Stimulated activated naive B cell treated with anti-CD40 and anti-IgM and Interleukin-4, amounts not matched to agents 10 μg/mL and 1 μg/mL and 100 μg/mL, for 72 hours (primary cell): ENCODE measurements at regions not wholly inside any gene's neighbourhood (a gene's known extent, or its start where the extent isn't known, plus 50 kb on each side); places are given as distances from the start of the nearest gene placed in this dataset.

Experiments
- ATAC-seq, 2 donors: fragments of 150-1000 bp; cut with Tn5 transposase; replicated peaks; 2 replicates each; pipeline ENCODE4 v1.10.0; 2021; ENCODE audit warnings: moderate library complexity in 1 of 2
- DNase-seq: peaks from one replicate; pipeline ENCODE4 v3.0.0; 2021
- H3K27ac Mint-ChIP-seq: one replicate; pipeline ENCODE4 v1.8.0; 2022; ENCODE audit warnings: mild to moderate bottlenecking, mixed read lengths
- H3K27me3 Mint-ChIP-seq, 2 donors: one replicate each; pipeline ENCODE4 v1.8.0; 2022; ENCODE audit warnings: mixed read lengths in 2 of 2
- H3K36me3 Mint-ChIP-seq, 2 donors: one replicate each; pipeline ENCODE4 v1.8.0; 2022; ENCODE audit warnings: mixed read lengths in 2 of 2, mild to moderate bottlenecking in 1 of 2
- H3K4me1 Mint-ChIP-seq, 2 donors: one replicate each; pipeline ENCODE4 v1.8.0; 2022; ENCODE audit warnings: mixed read lengths in 2 of 2, mild to moderate bottlenecking in 1 of 2
- H3K4me3 Mint-ChIP-seq, 2 donors: one replicate each; pipeline ENCODE4 v1.8.0; 2022; ENCODE audit warnings: mild to moderate bottlenecking in 2 of 2, mixed read lengths in 2 of 2, moderate library complexity in 1 of 2
- H3K9me3 Mint-ChIP-seq, 2 donors: one replicate each; pipeline ENCODE4 v1.8.0; 2022; ENCODE audit warnings: mixed read lengths in 2 of 2, mild to moderate bottlenecking in 1 of 2

DNA sequence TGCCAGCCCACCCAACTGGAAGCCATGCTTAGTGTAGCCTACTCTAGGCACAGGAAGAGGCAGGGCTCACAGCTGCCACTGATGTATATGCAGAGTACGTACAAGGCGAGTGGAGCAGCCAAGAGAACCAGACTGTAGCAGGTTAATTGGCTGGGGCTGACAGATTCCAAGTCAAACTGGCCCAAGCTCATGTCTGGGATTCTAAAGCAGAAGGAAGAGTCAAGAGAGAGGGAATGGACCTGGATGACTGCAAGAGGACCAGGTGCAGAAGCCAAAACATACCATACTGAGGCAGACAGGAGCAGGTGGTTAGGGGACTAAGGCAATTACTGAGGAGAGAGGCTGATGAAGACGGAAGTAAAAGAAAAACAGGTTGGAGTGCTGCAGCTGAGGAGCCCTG lies 51.3 kb upstream of the LRRN2 start:
- H3K36me3 Mint-ChIP-seq = peaks cover 0 to 7% of the 10 kb centered on the region in 2 donors

DNA sequence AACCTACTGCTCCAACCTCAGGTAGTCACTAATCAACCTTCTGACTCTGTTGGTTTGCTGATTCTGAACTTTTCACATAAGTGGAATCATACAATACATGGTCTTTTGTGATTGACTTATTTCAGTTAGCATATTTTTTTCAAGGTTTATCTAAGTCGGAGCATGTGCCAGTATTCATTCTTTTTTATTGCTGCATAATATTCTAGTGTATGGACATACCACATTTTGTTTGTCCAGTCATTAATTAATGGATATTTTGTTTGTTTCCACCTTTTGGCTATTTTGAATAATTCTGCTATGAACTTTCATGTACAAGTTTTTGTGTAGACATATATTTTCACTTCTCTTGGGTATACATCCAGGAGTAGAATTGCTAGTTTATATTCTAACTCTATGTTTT lies 53.0 kb upstream of the LRRN2 start:
- Mint-ChIP-seq H3K27me3 (peaks cover 46 to 55% of the 10 kb centered on the region in 2 donors), H3K4me1 (no peaks in the 10 kb centered on the region), H3K4me3 (no peak overlapping the region), H3K9me3 (peaks cover 11% of the 10 kb centered on the region in 2 donors), H3K36me3 (peaks cover 0 to 7% of the 10 kb centered on the region in 2 donors), H3K27ac (no peak overlapping the region)
- no peak for DNase-seq
- no peak for ATAC-seq

More for the DNA sequence above, 51.3 kb upstream of the LRRN2 start:
- H3K4me3 Mint-ChIP-seq = no peak overlapping the region
- H3K27ac Mint-ChIP-seq = no peak overlapping the region
- ATAC-seq (no peak), DNase-seq (no peak)
- peaks cover 39 to 50% of the 10 kb centered on the region in 2 donors for H3K27me3 Mint-ChIP-seq
- no peaks in the 10 kb centered on the region for H3K4me1 Mint-ChIP-seq
- peaks cover 11% of the 10 kb centered on the region in 2 donors for H3K9me3 Mint-ChIP-seq

DNA sequence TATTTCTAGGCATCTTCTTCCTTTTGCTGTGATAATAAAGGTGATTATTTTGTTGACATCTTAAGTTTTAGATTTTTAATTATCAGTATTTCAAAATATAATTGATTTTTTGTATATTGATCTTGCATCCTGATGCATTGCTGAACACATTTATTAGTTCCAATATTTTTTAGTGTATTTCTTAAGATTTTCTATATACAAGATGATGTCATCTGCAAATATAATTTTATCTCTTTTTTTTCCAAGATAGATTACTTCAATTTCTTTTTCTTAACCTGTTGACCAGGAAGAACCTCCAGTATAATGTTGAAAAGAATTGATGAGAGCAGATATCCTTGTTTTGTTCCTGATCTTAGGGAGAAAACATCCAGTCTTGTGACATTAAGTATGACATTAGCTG lies 54.8 kb upstream of the LRRN2 start:
- peaks cover 41 to 52% of the 10 kb centered on the region in 2 donors for H3K27me3 Mint-ChIP-seq
- H3K4me3 Mint-ChIP-seq = no peak overlapping the region

DNA sequence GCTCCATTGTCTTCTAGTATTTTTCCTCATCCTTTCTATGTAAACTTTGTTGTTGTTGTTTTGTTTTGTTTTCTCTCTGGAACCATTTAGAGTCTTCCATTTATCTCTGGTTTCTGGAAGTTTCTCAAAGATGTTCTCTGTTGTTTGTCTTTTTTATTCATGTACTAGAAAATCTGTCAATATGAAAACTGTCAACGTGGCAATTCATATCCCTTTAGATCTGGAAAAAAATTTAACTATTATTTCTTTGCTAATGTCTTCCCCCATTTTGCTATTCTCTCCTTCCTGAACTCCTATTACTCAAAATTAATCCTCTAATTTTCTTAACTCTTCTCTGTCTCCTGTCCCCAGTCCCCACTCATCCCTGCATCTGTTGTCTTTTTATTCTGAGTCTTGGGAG lies 55.9 kb upstream of the LRRN2 start:
- no peak for DNase-seq

More for the DNA sequence above, 54.8 kb upstream of the LRRN2 start:
- Mint-ChIP-seq H3K27ac (no peak overlapping the region), H3K9me3 (peaks cover 11% of the 10 kb centered on the region in 2 donors), H3K36me3 (peaks cover 0 to 7% of the 10 kb centered on the region in 2 donors), H3K4me1 (no peaks in the 10 kb centered on the region)
- DNase-seq (no peak), ATAC-seq (no peak)

DNA sequence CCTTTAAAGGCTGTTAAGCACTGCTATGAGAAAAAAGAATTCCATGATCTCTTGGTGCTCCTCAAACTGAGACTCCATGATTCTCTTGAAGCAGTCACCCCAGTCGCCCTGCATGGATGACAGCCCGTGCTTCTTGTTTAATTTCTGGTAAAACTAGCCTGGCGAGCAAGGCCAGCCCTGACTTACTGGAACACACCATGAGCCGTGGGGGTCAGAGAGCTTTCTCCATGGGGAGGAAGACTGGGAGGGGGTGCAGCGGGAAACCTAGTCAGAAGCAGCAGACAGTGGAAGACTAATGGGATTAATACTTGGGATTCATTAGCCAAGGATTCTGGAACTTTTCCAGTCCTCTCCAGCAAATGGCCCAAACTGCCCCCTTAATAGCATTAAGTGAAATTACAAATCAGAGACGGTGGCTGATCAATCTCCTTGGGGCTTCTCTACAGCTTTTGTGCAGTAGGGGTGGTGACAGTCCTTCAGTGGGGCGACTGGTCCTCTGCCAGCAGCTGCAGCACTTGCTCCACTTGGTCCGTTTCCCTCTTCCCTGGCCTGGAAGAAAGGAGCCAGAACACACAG lies 57.2 kb upstream of the LRRN2 start:
- H3K27me3 Mint-ChIP-seq = peaks cover 30 to 38% of the 10 kb centered on the region in 2 donors
- ATAC-seq (no peak), DNase-seq (no peak)
- peaks cover 4 to 6% of the 10 kb centered on the region in 2 donors for H3K9me3 Mint-ChIP-seq
- no peak overlapping the region for H3K4me3 Mint-ChIP-seq
- H3K4me1 Mint-ChIP-seq = no peaks in the 10 kb centered on the region
- H3K36me3 Mint-ChIP-seq = peaks cover 0 to 4% of the 10 kb centered on the region in 2 donors
- no peak overlapping the region for H3K27ac Mint-ChIP-seq

More for the DNA sequence above, 55.9 kb upstream of the LRRN2 start:
- Mint-ChIP-seq H3K27ac (no peak overlapping the region), H3K4me1 (no peaks in the 10 kb centered on the region), H3K4me3 (no peak overlapping the region), H3K9me3 (peaks cover 11% of the 10 kb centered on the region in 2 donors), H3K27me3 (peaks cover 37 to 46% of the 10 kb centered on the region in 2 donors), H3K36me3 (peaks cover 0 to 7% of the 10 kb centered on the region in 2 donors)
- ATAC-seq = no peak

DNA sequence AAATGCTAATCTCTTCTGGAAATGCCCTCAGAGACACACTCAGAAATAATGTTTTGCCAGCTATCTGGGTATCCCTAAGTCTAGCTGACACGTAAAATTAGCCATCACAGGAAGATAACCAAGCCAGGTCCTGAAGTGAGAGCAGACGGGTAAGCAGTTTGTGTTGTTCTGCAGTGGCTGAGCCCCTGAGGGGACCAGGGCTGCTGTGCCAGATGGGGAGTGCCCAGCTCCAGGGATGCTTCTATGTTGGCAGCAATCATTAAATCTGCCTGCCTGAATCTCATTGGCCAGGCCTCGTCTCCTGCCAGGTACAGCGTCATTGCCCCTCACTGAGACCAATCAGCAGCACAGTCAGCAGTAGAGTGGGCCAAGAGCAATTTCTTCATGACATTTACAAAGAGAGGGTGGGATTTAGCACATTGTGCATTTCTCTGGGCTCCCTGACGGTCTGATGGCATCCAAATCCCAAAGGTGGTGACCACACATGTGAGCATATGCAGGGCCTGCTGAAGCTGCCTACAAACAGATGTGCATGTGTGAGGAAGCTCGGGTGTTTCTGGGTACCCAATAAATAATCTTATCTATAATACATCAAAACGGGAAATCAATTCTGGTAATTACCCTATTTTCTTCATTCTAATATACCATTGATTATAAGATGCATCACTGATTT lies 58.7 kb upstream of the LRRN2 start:
- ATAC-seq (no peak), DNase-seq (no peak)
- no peak overlapping the region for H3K27ac Mint-ChIP-seq
- no peaks in the 10 kb centered on the region for H3K36me3 Mint-ChIP-seq
- peaks cover 25 to 36% of the 10 kb centered on the region in 2 donors for H3K27me3 Mint-ChIP-seq
- no peak overlapping the region for H3K4me3 Mint-ChIP-seq
- H3K9me3 Mint-ChIP-seq = no peaks in the 10 kb centered on the region
- no peaks in the 10 kb centered on the region for H3K4me1 Mint-ChIP-seq

DNA sequence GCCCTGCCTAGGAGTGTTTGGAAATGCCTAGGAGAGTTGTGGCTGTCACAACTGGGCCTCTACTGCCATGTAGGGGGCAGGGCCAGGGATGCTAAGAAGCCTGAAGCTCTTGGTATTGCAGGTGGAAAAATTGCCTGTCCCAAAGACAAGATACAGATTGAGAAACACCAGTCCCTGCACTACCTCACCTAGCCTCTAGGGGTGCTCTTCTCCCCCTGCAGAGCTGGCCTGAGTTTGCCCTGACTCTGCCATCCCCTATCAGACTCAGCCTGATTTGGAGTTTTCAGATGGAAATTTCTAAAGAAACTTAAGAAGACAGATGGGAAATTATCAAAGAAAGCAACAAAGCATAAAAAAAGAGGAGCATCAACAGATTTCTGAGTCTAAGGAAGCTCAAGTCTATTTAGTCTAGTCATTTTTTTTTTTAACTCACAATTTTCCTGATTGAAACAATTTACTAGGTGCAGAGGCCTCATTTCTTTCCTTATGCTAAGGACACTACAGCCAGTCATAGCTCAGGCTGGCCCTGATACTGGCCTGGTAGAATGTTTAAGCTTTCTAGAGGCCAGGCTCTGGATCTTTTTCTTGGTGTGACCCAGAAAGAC lies 61.4 kb upstream of the LRRN2 start:
- DNase-seq (peak; percentile 20), ATAC-seq (peak; percentile 78 to 81)
- Mint-ChIP-seq H3K4me1 (no peaks in the 10 kb centered on the region), H3K27me3 (peaks cover 17 to 27% of the 10 kb centered on the region in 2 donors), H3K27ac (no peak overlapping the region), H3K4me3 (no peak overlapping the region), H3K9me3 (no peaks in the 10 kb centered on the region), H3K36me3 (no peaks in the 10 kb centered on the region)

DNA sequence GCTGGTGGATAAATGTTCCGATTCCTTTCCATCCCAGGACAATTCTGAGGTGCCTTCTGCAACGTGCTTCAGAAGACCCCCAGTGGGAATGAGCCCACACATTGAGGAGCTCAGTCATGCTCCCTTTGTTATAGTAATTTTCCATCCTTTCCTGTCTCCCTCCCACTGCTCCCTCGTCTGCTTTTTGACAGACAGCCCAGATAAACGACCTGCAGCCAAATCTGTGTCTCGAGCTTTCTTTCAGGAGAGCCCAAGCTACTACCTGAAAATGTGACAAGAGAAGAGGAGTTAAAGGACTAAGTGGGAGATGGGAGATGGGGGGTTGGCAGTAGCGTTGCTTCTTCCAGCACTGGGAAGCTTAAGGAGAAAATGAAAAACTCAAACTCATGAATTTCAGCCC lies 65.9 kb upstream of the LRRN2 start:
- H3K4me1 Mint-ChIP-seq = no peaks in the 10 kb centered on the region
- no peaks in the 10 kb centered on the region for H3K36me3 Mint-ChIP-seq
- ATAC-seq (no peak), DNase-seq (no peak)
- H3K9me3 Mint-ChIP-seq = no peaks in the 10 kb centered on the region
- no peak overlapping the region for H3K4me3 Mint-ChIP-seq
- H3K27ac Mint-ChIP-seq = no peak overlapping the region
- peaks cover 15 to 27% of the 10 kb centered on the region in 2 donors for H3K27me3 Mint-ChIP-seq

DNA sequence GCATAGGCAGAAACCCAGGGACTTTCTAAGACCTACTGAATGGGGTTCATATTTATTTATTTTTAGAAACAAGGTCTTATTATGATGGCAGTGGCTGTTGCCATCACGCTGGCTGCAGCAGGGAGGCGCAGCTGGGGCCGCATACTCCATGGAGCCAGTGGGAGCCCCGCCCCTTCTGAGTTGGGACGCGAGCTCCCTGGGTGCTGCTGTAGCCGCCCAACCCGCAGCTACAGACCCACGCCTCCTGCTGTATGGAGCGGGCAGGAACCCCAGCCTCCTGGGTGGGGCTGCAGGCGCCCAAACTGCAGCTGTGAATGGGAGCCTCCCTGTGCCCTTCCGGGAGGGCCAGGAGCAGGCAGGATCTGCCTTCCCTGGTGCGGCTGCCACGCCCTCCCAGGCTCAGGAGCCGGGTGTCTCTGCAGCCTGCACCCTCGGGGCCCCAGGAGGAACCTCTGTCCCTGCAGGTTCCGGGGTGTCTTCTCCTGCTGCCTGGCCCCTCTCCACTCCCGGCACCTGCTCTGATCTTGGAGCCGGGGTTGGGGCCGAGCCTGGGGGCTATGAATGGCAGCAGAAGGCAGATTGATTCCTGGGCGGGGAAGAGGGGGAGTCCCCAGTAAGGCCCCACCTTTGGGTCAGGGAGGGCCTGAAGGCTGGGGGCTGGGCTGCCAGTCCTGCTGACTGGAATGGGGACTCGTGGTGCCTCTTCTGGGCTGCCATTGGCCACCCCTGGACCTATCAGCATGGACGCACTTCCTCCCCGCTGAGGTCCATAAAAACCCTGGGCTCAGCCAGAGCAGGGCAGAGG lies 66.5 kb upstream of the LRRN2 start:
- no peaks in the 10 kb centered on the region for H3K4me1 Mint-ChIP-seq
- DNase-seq = no peak
- H3K27me3 Mint-ChIP-seq = peaks cover 13 to 22% of the 10 kb centered on the region in 2 donors
- H3K4me3 Mint-ChIP-seq = no peak overlapping the region
- no peak for ATAC-seq
- H3K27ac Mint-ChIP-seq = no peak overlapping the region
- H3K9me3 Mint-ChIP-seq = no peaks in the 10 kb centered on the region
- H3K36me3 Mint-ChIP-seq = no peaks in the 10 kb centered on the region

DNA sequence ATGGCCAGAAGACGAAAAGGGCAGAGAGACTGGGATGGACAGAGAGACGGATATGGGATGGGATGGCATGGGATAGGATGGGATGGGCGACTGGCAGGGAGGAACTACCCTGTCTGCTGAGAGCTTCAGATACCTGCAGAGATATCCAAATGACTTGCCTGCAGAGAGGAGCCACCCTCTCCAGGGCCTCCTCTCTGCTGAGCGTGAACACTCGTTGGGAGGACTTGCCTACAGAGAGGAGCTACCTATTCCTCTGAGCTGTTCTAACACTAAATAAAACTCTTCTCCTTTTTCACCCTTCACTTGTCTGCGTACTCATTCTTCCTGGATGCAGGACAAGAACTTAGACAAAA lies 67.1 kb upstream of the LRRN2 start:
- H3K9me3 Mint-ChIP-seq = no peaks in the 10 kb centered on the region
- H3K27ac Mint-ChIP-seq = no peak overlapping the region
- DNase-seq (no peak), ATAC-seq (no peak)
- H3K4me1 Mint-ChIP-seq = no peaks in the 10 kb centered on the region
- no peaks in the 10 kb centered on the region for H3K36me3 Mint-ChIP-seq
- peaks cover 13 to 22% of the 10 kb centered on the region in 2 donors for H3K27me3 Mint-ChIP-seq
- no peak overlapping the region for H3K4me3 Mint-ChIP-seq

DNA sequence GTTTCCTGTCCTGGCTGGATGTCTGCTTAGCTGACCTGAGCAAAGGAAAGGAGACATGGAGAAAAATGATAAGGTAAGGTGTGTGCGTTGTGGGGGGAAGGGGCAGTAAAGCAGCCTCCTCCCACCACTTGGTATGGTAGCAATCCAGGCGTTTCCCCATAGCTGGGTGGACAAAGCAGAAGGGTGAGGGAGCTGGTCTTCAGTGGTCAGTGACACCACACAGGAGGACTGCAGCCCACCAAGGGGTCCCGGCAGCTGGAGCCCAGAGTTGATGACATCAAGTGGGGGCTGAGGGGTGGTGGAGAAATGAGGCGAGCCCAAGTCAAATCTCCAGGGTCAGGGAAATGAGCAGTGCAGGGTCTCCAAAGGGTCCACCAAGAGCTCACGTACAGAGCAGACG lies 69.3 kb upstream of the LRRN2 start:
- no peaks in the 10 kb centered on the region for H3K9me3 Mint-ChIP-seq
- H3K27me3 Mint-ChIP-seq = peaks cover 19 to 33% of the 10 kb centered on the region in 2 donors
- H3K4me3 Mint-ChIP-seq = no peak overlapping the region
- DNase-seq (no peak), ATAC-seq (no peak)
- no peaks in the 10 kb centered on the region for H3K36me3 Mint-ChIP-seq
- no peak overlapping the region for H3K27ac Mint-ChIP-seq
- no peaks in the 10 kb centered on the region for H3K4me1 Mint-ChIP-seq

DNA sequence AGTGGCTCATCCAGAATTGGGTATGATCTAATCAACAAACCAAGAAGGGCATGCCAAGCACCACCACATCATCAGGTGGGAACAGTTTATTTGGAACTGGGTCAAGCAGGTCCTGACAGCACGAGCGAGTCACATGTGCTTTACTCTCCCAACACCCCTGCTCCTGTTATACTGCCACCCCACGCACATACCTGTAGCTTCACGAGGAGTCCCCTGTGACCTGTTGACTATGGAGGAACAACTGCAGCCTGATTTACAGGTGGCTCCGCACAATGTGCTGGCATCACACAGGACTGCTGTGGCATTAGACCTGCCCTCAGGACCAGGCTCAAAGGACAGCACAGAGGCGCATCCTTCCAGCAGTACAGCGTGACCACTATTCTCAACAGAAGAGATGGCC lies 70.8 kb upstream of the LRRN2 start:
- no peak overlapping the region for H3K4me3 Mint-ChIP-seq
- no peak for ATAC-seq
- H3K27me3 Mint-ChIP-seq = peaks cover 25 to 39% of the 10 kb centered on the region in 2 donors
- no peak overlapping the region for H3K27ac Mint-ChIP-seq
- peaks cover 0 to 3% of the 10 kb centered on the region in 2 donors for H3K4me1 Mint-ChIP-seq
- no peak for DNase-seq
- no peaks in the 10 kb centered on the region for H3K9me3 Mint-ChIP-seq
- H3K36me3 Mint-ChIP-seq = no peaks in the 10 kb centered on the region

DNA sequence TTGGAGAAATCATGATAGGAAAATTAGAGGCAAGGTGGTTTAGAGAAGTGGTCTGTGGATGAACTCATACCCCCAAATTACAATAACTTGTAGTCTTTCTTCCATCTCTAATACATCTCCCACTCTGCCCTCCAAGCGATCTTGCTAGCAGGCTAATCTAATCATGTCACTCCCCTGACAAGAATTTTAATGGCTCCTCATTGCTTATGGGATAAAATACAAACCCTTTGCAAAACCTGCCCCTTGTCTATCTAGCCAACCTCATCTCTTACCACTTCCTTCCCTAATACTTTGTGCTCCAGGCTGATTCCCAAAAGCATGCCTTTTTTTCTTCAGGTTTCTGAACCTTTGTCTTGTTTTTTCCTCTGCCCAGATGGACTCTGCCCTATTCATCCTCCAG lies 71.3 kb upstream of the LRRN2 start:
- Mint-ChIP-seq H3K36me3 (no peaks in the 10 kb centered on the region), H3K4me1 (peaks cover 0 to 3% of the 10 kb centered on the region in 2 donors), H3K9me3 (no peaks in the 10 kb centered on the region), H3K27ac (no peak overlapping the region), H3K27me3 (peaks cover 25 to 40% of the 10 kb centered on the region in 2 donors), H3K4me3 (no peak overlapping the region)
- ATAC-seq (no peak), DNase-seq (no peak)

DNA sequence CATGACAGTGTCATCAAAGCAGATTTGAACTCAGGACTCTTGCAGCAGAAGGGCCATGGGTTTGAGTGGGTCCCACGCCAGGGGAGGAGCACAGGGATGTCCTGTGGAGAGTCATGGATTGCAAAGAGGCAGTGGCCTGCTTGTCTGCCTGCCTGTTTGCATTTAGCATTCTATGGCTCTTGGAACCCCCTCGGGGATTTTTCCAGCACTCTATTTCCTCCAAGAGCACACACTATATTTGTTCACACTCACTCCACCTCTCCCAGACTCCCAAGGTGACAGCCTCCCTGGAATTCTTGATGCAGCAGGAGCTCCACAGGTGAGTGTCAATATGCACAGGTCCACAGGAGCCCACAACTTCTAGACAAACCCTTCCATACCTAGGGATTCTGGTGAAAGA lies 73.1 kb upstream of the LRRN2 start:
- H3K9me3 Mint-ChIP-seq = peaks cover 3 to 4% of the 10 kb centered on the region in 2 donors
- no peak for DNase-seq
- no peak overlapping the region for H3K27ac Mint-ChIP-seq
- no peak for ATAC-seq
- H3K4me1 Mint-ChIP-seq = peaks cover 4 to 6% of the 10 kb centered on the region in 2 donors
- no peak overlapping the region for H3K4me3 Mint-ChIP-seq
- no peaks in the 10 kb centered on the region for H3K36me3 Mint-ChIP-seq
- H3K27me3 Mint-ChIP-seq = peaks cover 20 to 33% of the 10 kb centered on the region in 2 donors
